HepG2 (cell line): ENCODE measurements at regions not wholly inside any gene's neighbourhood (a gene's known extent, or its start where the extent isn't known, plus 50 kb on each side); places are given as distances from the start of the nearest gene placed in this dataset.

Source experiments
- AGO2 ChIP-seq: fragments of 200-400 bp; formaldehyde crosslinking; optimal IDR thresholded peaks from 2 replicates; pipeline ENCODE3; 2017; ENCODE audit warnings: mild to moderate bottlenecking, low read depth, low read length, moderate library complexity
- ATAD3A ChIP-seq: sonication (generic); formaldehyde crosslinking; IDR thresholded peaks from 2 replicates; pipeline ENCODE4 v1.4.0; 2020; ENCODE audit warnings: missing genetic modification reagents
- EED ChIP-seq: sonication (generic); formaldehyde crosslinking; IDR thresholded peaks from 2 replicates; pipeline ENCODE4 v1.5.0; 2020; ENCODE audit warnings: mild to moderate bottlenecking, missing genetic modification reagents
- FOXO1 ChIP-seq: sonication (generic); formaldehyde crosslinking; IDR thresholded peaks from 2 replicates; pipeline ENCODE4 v1.4.0; 2020; ENCODE audit warnings: missing genetic modification reagents
- JUND ChIP-seq: sonication (generic); formaldehyde crosslinking; IDR thresholded peaks from 2 replicates; pipeline ENCODE4 v1.8.0; 2022; ENCODE audit warnings: mild to moderate bottlenecking, missing genetic modification reagents
- MAFF ChIP-seq: IDR thresholded peaks from 2 replicates; pipeline ENCODE4 v1.6.1; 2011; ENCODE audit warnings: low read depth, low read length, improper control_type of control experiment
- MED13 ChIP-seq: sonication (generic); formaldehyde crosslinking; IDR thresholded peaks from 2 replicates; pipeline ENCODE4 v1.5.0; 2020; ENCODE audit warnings: missing genetic modification reagents
- NFKB2 ChIP-seq: sonication (generic); formaldehyde crosslinking; IDR thresholded peaks from 2 replicates; pipeline ENCODE4 v1.4.0; 2020; ENCODE audit warnings: missing genetic modification reagents, borderline replicate concordance
- PAWR ChIP-seq: sonication (generic); formaldehyde crosslinking; IDR thresholded peaks from 2 replicates; pipeline ENCODE4 v1.4.0; 2020; ENCODE audit warnings: missing genetic modification reagents, mild to moderate bottlenecking, borderline replicate concordance
- PRMT3 ChIP-seq: sonication (generic); formaldehyde crosslinking; IDR thresholded peaks from 2 replicates; pipeline ENCODE4 v1.8.1; 2022; ENCODE audit warnings: low read depth, mild to moderate bottlenecking, moderate library complexity, missing genetic modification reagents, borderline replicate concordance
- SMAD1 ChIP-seq: sonication (generic); formaldehyde crosslinking; IDR thresholded peaks from 2 replicates; pipeline ENCODE4 v1.4.0; 2020; ENCODE audit warnings: missing genetic modification reagents, low read depth, mild to moderate bottlenecking, borderline replicate concordance
- STAT5B ChIP-seq: sonication (generic); formaldehyde crosslinking; IDR thresholded peaks from 2 replicates; pipeline ENCODE4 v1.4.0; 2020; ENCODE audit warnings: missing genetic modification reagents
- XRCC5 ChIP-seq: fragments of 200-400 bp; formaldehyde crosslinking; optimal IDR thresholded peaks from 2 replicates; pipeline ENCODE3; 2017; ENCODE audit warnings: mild to moderate bottlenecking, low read length
- ZFP36 ChIP-seq: fragments of 150-350 bp; IDR thresholded peaks from 2 replicates; pipeline ENCODE4 v1.6.1; 2018; ENCODE audit warnings: borderline replicate concordance, low read length, low read depth; ENCODE audit not compliant: partially characterized antibody
- ZNF496 ChIP-seq: sonication (generic); formaldehyde crosslinking; IDR thresholded peaks from 2 replicates; pipeline ENCODE4 v1.8.1; 2023; ENCODE audit warnings: mild to moderate bottlenecking, moderate library complexity, missing genetic modification reagents; ENCODE audit not compliant: insufficient replicate concordance
- ZNF766 ChIP-seq: sonication (generic); formaldehyde crosslinking; IDR thresholded peaks from 2 replicates; pipeline ENCODE4 v1.5.0; 2020; ENCODE audit warnings: missing genetic modification reagents, borderline replicate concordance
- ZNF776 ChIP-seq: sonication (generic); formaldehyde crosslinking; IDR thresholded peaks from 2 replicates; pipeline ENCODE4 v1.4.0; 2020; ENCODE audit warnings: mild to moderate bottlenecking, missing genetic modification reagents
- TF ChIP-seq, protein P1 (sequence below): sonication (generic); formaldehyde crosslinking; IDR thresholded peaks from 2 replicates; pipeline ENCODE4 v1.4.0; 2020; ENCODE audit warnings: missing genetic modification reagents
- TF ChIP-seq, protein P2 (sequence below): IDR thresholded peaks from 2 replicates; pipeline ENCODE4 v1.6.1; 2016; ENCODE audit warnings: missing compliant biosample characterization, missing genetic modification reagents, borderline replicate concordance
- TF ChIP-seq, protein P3 (sequence below): sonication (generic); formaldehyde crosslinking; IDR thresholded peaks from 2 replicates; pipeline ENCODE4 v1.5.0; 2020; ENCODE audit warnings: missing genetic modification reagents, mild to moderate bottlenecking, borderline replicate concordance
- TF ChIP-seq, protein P4 (sequence below): sonication (generic); formaldehyde crosslinking; IDR thresholded peaks from 2 replicates; pipeline ENCODE4 v1.8.0; 2022; ENCODE audit warnings: low read depth, missing genetic modification reagents
- TF ChIP-seq, protein P5 (sequence below): sonication (generic); formaldehyde crosslinking; IDR thresholded peaks from 2 replicates; pipeline ENCODE4 v1.5.1; 2020; ENCODE audit warnings: missing genetic modification reagents, mild to moderate bottlenecking, borderline replicate concordance

DNA sequence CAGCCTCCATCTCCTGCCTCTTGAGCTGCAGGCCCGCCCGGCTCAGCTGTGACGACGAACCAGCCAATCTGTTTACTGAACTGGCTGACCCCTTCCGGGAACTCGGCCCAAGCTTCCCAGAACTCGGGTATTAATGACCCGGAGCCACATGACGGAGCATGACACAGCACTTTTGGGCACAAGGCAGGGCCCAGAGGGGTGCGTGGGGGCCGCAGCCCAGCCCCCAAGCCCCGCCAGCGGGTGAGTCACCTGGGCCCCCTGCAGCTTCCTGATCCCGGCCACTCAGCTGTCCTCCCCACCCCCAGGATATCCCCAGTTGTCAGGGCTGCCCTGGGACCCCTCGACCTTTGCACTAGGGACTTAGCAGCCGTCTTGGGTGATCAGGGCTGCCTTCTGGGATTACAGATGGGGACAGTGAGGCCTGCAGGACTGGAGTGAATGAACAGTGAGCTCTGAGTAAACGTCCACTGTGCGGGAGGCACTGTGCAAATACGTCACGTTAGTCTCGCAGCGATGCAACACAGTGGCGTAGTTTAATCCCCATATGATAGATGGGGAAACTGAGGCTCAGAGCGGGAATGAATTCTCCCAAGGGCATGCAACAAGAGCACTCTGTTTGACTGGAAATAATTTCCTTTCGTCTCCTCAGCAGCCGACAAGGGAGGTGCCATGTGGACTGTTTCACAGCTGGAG is 102.1 kb downstream of the CEBPB start (continued):
- peak; percentile 97 for TF ChIP-seq JUND (CRISPR knock-in tag)
- no peak for TF ChIP-seq ZFP36
- no peak for TF ChIP-seq ZNF496 (CRISPR knock-in tag)
- peak; percentile 96 for TF ChIP-seq EED (CRISPR knock-in tag)
- peak; percentile 97; the same call in 1 of the 2 replicates for TF ChIP-seq PAWR
- peak; percentile 98 for TF ChIP-seq MED13
- peak; percentile 14 for TF ChIP-seq AGO2
- TF ChIP-seq, protein P1, sequence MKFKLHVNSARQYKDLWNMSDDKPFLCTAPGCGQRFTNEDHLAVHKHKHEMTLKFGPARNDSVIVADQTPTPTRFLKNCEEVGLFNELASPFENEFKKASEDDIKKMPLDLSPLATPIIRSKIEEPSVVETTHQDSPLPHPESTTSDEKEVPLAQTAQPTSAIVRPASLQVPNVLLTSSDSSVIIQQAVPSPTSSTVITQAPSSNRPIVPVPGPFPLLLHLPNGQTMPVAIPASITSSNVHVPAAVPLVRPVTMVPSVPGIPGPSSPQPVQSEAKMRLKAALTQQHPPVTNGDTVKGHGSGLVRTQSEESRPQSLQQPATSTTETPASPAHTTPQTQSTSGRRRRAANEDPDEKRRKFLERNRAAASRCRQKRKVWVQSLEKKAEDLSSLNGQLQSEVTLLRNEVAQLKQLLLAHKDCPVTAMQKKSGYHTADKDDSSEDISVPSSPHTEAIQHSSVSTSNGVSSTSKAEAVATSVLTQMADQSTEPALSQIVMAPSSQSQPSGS (CRISPR knock-in tag): peak; percentile 91
- TF ChIP-seq NFKB2: peak; percentile 88
- TF ChIP-seq ZNF776 (CRISPR knock-in tag): peak; percentile 84
- TF ChIP-seq, protein P2, sequence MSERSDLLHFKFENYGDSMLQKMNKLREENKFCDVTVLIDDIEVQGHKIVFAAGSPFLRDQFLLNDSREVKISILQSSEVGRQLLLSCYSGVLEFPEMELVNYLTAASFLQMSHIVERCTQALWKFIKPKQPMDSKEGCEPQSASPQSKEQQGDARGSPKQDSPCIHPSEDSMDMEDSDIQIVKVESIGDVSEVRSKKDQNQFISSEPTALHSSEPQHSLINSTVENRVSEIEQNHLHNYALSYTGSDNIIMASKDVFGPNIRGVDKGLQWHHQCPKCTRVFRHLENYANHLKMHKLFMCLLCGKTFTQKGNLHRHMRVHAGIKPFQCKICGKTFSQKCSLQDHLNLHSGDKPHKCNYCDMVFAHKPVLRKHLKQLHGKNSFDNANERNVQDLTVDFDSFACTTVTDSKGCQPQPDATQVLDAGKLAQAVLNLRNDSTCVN: peak; percentile 89
- TF ChIP-seq ATAD3A (CRISPR knock-in tag): no peak
- no peak for TF ChIP-seq PRMT3 (CRISPR knock-in tag)
- TF ChIP-seq STAT5B: peak; percentile 75; the same call in 1 of the 2 replicates
- TF ChIP-seq, protein P3, sequence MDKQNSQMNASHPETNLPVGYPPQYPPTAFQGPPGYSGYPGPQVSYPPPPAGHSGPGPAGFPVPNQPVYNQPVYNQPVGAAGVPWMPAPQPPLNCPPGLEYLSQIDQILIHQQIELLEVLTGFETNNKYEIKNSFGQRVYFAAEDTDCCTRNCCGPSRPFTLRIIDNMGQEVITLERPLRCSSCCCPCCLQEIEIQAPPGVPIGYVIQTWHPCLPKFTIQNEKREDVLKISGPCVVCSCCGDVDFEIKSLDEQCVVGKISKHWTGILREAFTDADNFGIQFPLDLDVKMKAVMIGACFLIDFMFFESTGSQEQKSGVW (CRISPR knock-in tag): no peak
- peak; percentile 98 for TF ChIP-seq MAFF
- peak; percentile 45; the same call in 1 of the 2 replicates for TF ChIP-seq ZNF766 (CRISPR knock-in tag)
- TF ChIP-seq, protein P4, sequence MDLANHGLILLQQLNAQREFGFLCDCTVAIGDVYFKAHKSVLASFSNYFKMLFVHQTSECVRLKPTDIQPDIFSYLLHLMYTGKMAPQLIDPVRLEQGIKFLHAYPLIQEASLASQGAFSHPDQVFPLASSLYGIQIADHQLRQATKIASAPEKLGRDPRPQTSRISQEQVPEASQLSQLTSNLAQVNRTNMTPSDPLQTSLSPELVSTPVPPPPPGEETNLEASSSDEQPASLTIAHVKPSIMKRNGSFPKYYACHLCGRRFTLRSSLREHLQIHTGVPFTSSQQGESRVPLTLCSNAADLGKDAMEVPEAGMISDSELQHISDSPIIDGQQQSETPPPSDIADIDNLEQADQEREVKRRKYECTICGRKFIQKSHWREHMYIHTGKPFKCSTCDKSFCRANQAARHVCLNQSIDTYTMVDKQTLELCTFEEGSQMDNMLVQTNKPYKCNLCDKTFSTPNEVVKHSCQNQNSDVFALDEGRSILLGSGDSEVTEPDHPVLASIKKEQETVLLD (CRISPR knock-in tag): peak; percentile 57; the same call in 1 of the 2 replicates
- TF ChIP-seq, protein P5, sequence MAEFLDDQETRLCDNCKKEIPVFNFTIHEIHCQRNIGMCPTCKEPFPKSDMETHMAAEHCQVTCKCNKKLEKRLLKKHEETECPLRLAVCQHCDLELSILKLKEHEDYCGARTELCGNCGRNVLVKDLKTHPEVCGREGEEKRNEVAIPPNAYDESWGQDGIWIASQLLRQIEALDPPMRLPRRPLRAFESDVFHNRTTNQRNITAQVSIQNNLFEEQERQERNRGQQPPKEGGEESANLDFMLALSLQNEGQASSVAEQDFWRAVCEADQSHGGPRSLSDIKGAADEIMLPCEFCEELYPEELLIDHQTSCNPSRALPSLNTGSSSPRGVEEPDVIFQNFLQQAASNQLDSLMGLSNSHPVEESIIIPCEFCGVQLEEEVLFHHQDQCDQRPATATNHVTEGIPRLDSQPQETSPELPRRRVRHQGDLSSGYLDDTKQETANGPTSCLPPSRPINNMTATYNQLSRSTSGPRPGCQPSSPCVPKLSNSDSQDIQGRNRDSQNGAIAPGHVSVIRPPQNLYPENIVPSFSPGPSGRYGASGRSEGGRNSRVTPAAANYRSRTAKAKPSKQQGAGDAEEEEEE (CRISPR knock-in tag): peak; percentile 49
- peak; percentile 92 for TF ChIP-seq XRCC5
- peak; percentile 71; the same call in 1 of the 2 replicates for TF ChIP-seq SMAD1
- peak; percentile 100 for TF ChIP-seq FOXO1 (CRISPR knock-in tag)
